Activated T-helper 1 cell treated with anti-CD3 and anti-CD28 coated beads, Interleukin-12 subunit alpha, Interleukin-12 subunit beta, Interleukin-2, Interleukin-4 antibody, amounts not matched to agents 30 ng/mL and 10 ng/mL and 1 ng/mL, durations not matched to agents 14 hours and 24 hours and 36 hours (primary cell): ENCODE measurements at regions not wholly inside any gene's neighbourhood (a gene's known extent, or its start where the extent isn't known, plus 50 kb on each side); places are given as distances from the start of the nearest gene placed in this dataset.
"Not testable (repeated sequence)": the region's sequence is repeated elsewhere in the genome, so short reads cannot be mapped to it uniquely, and the experiment has no call there.

Source experiments
- DNase-seq: peaks from one replicate; pipeline ENCODE4 v3.0.0; 2021; ENCODE audit warnings: low spot score
- H3K27ac Mint-ChIP-seq: one replicate; pipeline ENCODE4 v1.8.0; 2021; ENCODE audit warnings: mild to moderate bottlenecking, mixed read lengths
- H3K27me3 Mint-ChIP-seq: one replicate; pipeline ENCODE4 v1.8.0; 2022; ENCODE audit warnings: mild to moderate bottlenecking, moderate library complexity, mixed read lengths; ENCODE audit not compliant: insufficient read depth
- H3K36me3 Mint-ChIP-seq: one replicate; pipeline ENCODE4 v1.8.0; 2021; ENCODE audit warnings: low read depth, mixed read lengths
- H3K4me1 Mint-ChIP-seq: one replicate; pipeline ENCODE4 v1.8.0; 2021; ENCODE audit warnings: low read depth, mixed read lengths
- H3K4me3 Mint-ChIP-seq: one replicate; pipeline ENCODE4 v1.8.0; 2021; ENCODE audit warnings: mild to moderate bottlenecking, moderate library complexity, mixed read lengths
- H3K9me3 Mint-ChIP-seq: one replicate; pipeline ENCODE4 v1.8.0; 2021; ENCODE audit warnings: mixed read lengths
- intact Hi-C: fragments of 100-400 bp; cut with micrococcal nuclease; formaldehyde crosslinking; loops from one replicate; pipeline ENCODE4 v1.15.1; 2024

DNA sequence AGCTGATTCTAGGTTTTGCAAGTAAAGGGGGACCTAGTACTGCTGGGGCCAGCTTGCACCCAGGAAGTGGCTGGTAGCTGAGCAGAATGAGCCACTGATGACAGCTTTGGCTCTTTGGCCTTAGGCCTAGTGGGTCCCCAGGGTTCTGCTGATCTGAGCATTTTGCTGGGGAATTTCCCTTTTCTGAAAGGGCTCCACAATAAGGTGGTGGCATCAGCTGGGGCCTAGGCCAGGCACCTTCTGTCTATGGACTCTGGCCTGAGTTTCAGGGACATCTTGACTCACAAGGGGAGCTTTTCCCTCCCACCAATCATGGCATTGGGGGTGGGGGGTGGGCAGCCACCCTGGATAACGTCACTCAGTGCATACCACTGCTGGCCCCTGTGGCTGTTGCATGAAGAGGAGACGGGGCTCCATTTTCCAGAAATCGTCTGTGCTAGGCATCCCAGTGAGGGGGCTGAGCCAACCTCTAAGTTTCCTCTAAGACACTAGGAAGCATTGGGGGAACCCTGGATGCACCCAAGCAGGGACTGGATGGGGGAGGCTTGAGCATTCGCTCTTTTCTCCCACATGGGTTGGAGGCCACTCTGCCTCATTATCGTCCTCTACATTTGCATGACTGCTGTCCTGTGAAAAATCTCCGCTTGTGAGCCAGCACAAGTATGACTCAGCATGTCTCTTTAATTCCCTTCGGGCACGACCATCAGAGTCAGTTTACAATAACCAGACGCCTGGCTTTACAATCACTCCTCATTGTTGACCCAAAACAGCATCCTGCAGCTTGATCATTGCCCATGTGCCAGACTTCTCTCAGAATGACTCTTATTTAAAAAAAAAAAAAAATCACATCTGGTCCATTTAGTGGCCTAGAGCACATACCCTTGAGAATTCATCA, 145.0 kb upstream of the THY1 start:
- Mint-ChIP-seq H3K9me3 (no peaks in the 10 kb centered on the region), H3K36me3 (no peaks in the 10 kb centered on the region), H3K4me1 (no peaks in the 10 kb centered on the region), H3K4me3 (no peak overlapping the region), H3K27me3 (peaks cover 24% of the 10 kb centered on the region), H3K27ac (no peak overlapping the region)
- intact Hi-C loops = no loop called here
- DNase-seq = no peak

DNA sequence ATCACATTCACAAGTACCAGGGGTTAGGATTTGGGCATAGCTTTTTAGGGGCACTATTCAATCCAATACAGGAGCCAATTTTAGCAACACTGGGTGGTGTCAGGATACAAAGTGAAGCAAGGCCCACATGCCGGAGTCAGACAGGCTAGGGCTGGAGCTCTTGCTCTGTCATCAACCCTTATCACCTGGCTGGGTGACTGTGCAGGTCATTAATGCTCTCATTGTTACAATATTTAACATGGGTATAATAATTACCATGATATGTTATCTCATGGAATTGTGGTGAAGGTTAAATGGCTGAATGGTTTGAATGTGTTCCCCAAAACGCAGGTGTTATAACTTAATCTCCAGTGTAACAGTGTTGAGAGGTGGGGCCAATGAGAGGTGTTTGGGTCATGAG, 143.3 kb upstream of the THY1 start:
- H3K27ac Mint-ChIP-seq = no peak overlapping the region
- no peak for DNase-seq
- no peaks in the 10 kb centered on the region for H3K9me3 Mint-ChIP-seq
- H3K27me3 Mint-ChIP-seq = peaks cover 28% of the 10 kb centered on the region
- no peak overlapping the region for H3K4me3 Mint-ChIP-seq
- no peaks in the 10 kb centered on the region for H3K4me1 Mint-ChIP-seq
- intact Hi-C loops = no loop called here
- no peaks in the 10 kb centered on the region for H3K36me3 Mint-ChIP-seq

DNA sequence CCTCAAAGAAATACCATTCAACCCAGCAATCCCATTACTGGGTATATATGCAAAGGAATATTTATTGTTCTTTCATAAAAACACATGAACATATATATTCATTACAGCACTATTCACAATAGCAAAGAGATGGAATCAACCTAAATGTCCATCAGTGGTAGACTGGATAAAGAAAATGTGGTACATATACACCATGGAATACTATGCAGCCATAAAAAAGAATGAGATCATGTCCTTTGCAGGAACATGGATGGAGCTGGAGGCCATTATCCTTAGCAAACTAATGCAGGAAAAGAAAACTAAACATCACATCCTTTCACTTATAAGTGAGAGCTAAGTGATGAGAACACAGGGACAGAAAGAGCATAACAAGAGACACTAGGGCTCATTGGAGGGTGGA, 142.7 kb upstream of the THY1 start:
- H3K36me3 Mint-ChIP-seq, intact Hi-C loops: not testable (repeated sequence)
- H3K27me3 Mint-ChIP-seq = peaks cover 28% of the 10 kb centered on the region

DNA sequence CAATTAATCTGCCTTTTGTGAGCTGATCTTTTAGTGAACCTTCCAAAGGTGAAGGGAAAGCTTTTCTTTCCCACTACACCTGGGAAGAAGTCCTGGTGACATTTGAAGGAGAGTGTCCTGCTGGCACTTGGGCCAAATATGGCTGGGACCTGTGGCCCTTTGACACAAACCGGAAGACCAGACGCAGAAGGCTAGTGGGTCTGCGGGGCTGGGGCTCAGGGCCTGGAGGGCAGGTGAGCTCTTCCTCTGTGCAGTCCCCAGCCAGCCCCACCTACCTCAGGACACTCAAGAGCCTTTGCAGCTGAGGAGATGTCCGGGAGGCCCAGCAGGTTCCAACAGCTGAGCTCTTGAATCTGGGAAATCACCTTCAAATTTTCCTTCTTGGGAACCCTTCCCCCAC, 138.0 kb upstream of the THY1 start:
- H3K27me3 Mint-ChIP-seq = peaks cover 26% of the 10 kb centered on the region

More for the DNA sequence above, 142.7 kb upstream of the THY1 start:
- not testable (repeated sequence) for H3K27ac Mint-ChIP-seq, H3K4me1 Mint-ChIP-seq, H3K9me3 Mint-ChIP-seq, H3K4me3 Mint-ChIP-seq, DNase-seq

DNA sequence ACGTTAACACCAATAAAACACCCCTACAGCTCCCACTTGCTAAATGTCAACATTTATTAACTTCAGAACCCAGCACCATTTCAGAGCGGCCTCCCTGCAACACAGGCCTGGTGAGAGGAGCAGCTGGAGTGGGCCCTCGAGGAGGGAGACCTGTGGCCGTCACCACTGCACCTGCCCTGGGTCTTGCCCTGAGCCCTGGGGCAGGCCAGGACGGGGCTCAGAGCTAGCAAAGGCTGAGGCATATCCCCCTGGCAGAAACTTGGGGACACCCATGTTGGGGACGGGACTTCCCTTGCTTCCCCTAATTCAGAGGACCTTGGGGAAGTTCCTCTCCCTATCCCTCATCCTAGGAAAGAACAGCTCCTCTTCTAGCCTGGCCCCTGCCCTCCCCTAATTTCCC, 137.3 kb upstream of the THY1 start:
- intact Hi-C loops = no loop called here
- peaks cover 21% of the 10 kb centered on the region for H3K27me3 Mint-ChIP-seq
- no peaks in the 10 kb centered on the region for H3K36me3 Mint-ChIP-seq
- H3K9me3 Mint-ChIP-seq = no peaks in the 10 kb centered on the region
- H3K27ac Mint-ChIP-seq = no peak overlapping the region
- no peak overlapping the region for H3K4me3 Mint-ChIP-seq
- no peaks in the 10 kb centered on the region for H3K4me1 Mint-ChIP-seq
- no peak for DNase-seq

More for the DNA sequence above, 138.0 kb upstream of the THY1 start:
- Mint-ChIP-seq H3K36me3 (no peaks in the 10 kb centered on the region), H3K4me1 (no peaks in the 10 kb centered on the region), H3K4me3 (no peak overlapping the region), H3K9me3 (no peaks in the 10 kb centered on the region), H3K27ac (no peak overlapping the region)
- intact Hi-C loops = no loop called here
- DNase-seq = no peak

- intact Hi-C loops = no loop called here
- Mint-ChIP-seq H3K9me3 (no peaks in the 10 kb centered on the region), H3K27ac (no peak overlapping the region), H3K27me3 (peaks cover 2% of the 10 kb centered on the region), H3K4me3 (no peak overlapping the region), H3K4me1 (no peaks in the 10 kb centered on the region), H3K36me3 (no peaks in the 10 kb centered on the region)
- no peak for DNase-seq
Observed at GRCh38 chr11:119552106-119552485, 129.1 kb upstream of the THY1 start.

DNA sequence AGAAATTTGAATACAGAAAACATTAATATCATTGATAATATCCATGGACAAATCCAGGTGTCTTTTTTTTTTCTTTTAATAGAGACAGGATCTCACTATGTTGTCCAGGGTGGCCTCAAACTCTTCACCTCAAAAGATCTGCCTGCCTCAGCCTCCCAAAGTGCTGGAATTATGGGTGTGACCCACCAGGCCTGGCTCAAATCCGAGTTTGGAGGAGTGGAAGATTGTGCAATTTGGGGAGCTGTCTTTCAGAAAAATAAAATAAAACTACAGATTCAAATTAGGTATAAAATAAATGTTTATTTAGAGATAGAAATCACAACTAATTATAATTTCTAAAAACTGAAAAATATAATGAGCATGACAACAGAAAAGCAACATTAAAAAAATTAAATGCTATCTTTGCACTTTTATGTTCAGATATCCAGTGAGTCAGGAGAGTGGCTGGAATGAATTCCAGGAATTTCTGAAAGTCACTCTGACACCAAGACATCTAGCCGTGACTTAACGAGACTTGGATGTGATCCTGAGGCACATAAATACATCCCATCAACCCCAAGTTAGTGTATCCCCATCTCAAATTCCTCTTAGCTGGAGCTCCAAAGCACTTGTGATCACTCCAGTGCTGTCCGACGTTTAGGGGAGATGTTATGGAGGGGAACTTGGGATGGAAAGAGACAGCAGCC, 128.6 kb upstream of the THY1 start:
- H3K4me3 Mint-ChIP-seq = no peak overlapping the region
- no peaks in the 10 kb centered on the region for H3K4me1 Mint-ChIP-seq
- H3K9me3 Mint-ChIP-seq = no peaks in the 10 kb centered on the region
- DNase-seq = no peak
- no peak overlapping the region for H3K27ac Mint-ChIP-seq
- no peaks in the 10 kb centered on the region for H3K36me3 Mint-ChIP-seq
- H3K27me3 Mint-ChIP-seq = peaks cover 2% of the 10 kb centered on the region
- intact Hi-C loops = no loop called here

- Mint-ChIP-seq H3K27ac (no peak overlapping the region), H3K4me1 (no peaks in the 10 kb centered on the region), H3K27me3 (peaks cover 2% of the 10 kb centered on the region), H3K9me3 (no peaks in the 10 kb centered on the region), H3K4me3 (no peak overlapping the region), H3K36me3 (no peaks in the 10 kb centered on the region)
- intact Hi-C loops = no loop called here
- no peak for DNase-seq
Observed at GRCh38 chr11:119550053-119550752, 127.2 kb upstream of the THY1 start.

DNA sequence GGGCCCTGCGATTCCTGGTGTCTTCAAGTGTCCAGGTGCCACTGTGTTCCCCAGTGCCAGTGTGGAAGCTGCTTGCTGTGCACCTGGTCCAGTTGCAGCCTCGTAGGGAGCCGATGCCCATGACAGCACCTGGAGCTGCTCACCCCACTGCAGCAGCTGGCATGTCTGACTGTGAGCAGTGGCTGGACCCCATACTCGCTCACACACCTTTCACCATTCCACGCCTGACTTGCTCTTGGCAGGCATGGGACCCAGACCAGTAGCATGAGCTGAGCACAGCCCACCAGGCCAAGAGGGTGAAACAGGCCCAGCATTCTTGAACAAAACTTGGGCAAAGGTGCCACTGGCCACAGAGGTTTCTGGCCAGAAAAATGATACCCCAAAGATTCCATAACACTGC, 124.5 kb upstream of the THY1 start:
- no peaks in the 10 kb centered on the region for H3K9me3 Mint-ChIP-seq
- H3K4me3 Mint-ChIP-seq = no peak overlapping the region
- intact Hi-C loops = no loop called here
- no peak overlapping the region for H3K27ac Mint-ChIP-seq
- no peaks in the 10 kb centered on the region for H3K4me1 Mint-ChIP-seq
- H3K36me3 Mint-ChIP-seq = no peaks in the 10 kb centered on the region
- DNase-seq = no peak
- H3K27me3 Mint-ChIP-seq = peaks cover 7% of the 10 kb centered on the region

GRCh38 chr11:119545978-119546915, 123.3 kb upstream of the THY1 start:
- H3K4me3 Mint-ChIP-seq = no peak overlapping the region
- H3K27me3 Mint-ChIP-seq = peaks cover 7% of the 10 kb centered on the region
- H3K36me3 Mint-ChIP-seq = no peaks in the 10 kb centered on the region
- intact Hi-C loops = no loop called here
- H3K4me1 Mint-ChIP-seq = no peaks in the 10 kb centered on the region
- H3K9me3 Mint-ChIP-seq = no peaks in the 10 kb centered on the region
- no peak overlapping the region for H3K27ac Mint-ChIP-seq
- no peak for DNase-seq

- intact Hi-C loops = no loop called here
- H3K36me3 Mint-ChIP-seq = no peaks in the 10 kb centered on the region
- H3K4me3 Mint-ChIP-seq = no peak overlapping the region
- no peak overlapping the region for H3K27ac Mint-ChIP-seq
- H3K9me3 Mint-ChIP-seq = no peaks in the 10 kb centered on the region
- H3K4me1 Mint-ChIP-seq = no peaks in the 10 kb centered on the region
- no peak for DNase-seq
- peaks cover 11% of the 10 kb centered on the region for H3K27me3 Mint-ChIP-seq
Observed at GRCh38 chr11:119540370-119541125, 117.6 kb upstream of the THY1 start.

DNA sequence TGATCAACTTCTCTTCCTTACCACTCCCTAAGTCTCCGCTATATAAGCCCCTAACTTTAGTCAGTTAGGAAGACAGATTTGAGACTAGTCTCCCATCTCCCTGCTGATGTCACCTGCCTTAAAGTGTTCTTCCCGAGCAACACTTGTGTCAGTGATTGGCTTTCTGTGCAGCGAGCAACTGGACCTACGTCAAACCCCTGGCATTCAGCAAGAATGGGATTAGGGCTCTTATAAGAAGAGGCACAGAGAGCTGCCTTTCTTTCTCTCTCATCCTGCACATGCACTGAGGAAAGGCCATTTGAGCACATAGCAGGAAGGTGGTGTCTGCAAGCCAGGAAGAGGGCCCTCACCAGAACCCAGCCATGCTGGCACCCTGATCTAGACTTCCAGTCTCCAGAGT, 116.6 kb upstream of the THY1 start:
- intact Hi-C loops = no loop called here
- Mint-ChIP-seq H3K27me3 (peaks cover 11% of the 10 kb centered on the region), H3K4me3 (no peak overlapping the region), H3K36me3 (no peaks in the 10 kb centered on the region), H3K27ac (no peak overlapping the region), H3K4me1 (no peaks in the 10 kb centered on the region), H3K9me3 (no peaks in the 10 kb centered on the region)
- DNase-seq = no peak
